Adrenal gland (tissue), 9 donors: ENCODE measurements at regions not wholly inside any gene's neighbourhood (a gene's known extent, or its start where the extent isn't known, plus 50 kb on each side); places are given as distances from the start of the nearest gene placed in this dataset.

Experiments
- DNase-seq, 7 donors: peaks; one replicate each; pipeline ENCODE4 v3.0.0-alpha.2; 2019 to 2020
- H3K27ac ChIP-seq, 5 donors: fragments of 200-600 bp; sonication (generic) in 4 of 5; 1 replicate in 3 of 5; 2 replicates in 2 of 5; pipeline versions ENCODE4 v1.5.1 to v1.8.0; 2016 to 2020; ENCODE audit warnings: mild to moderate bottlenecking in 1 of 5
- H3K27me3 ChIP-seq: fragments of 200-600 bp; 2 replicates; pipeline ENCODE4 v1.8.0; 2021
- H3K36me3 ChIP-seq, 2 donors: fragments of 200-600 bp; replicated peaks in 1 of 2; 1 replicate in 1 of 2; 2 replicates in 1 of 2; pipeline versions ENCODE4 v1.5.1 to v1.8.0; 2018 to 2022
- H3K4me1 ChIP-seq, 2 donors: fragments of 200-600 bp; replicated peaks in 1 of 2; 1 replicate in 1 of 2; 2 replicates in 1 of 2; pipeline versions ENCODE4 v1.5.1 to v1.8.0; 2018 to 2021
- H3K4me3 ChIP-seq, 4 donors: fragments of 200-600 bp; sonication (generic) in 3 of 4; one replicate each; pipeline ENCODE4 v1.5.1; 2016 to 2018
- H3K9me3 ChIP-seq, 3 donors: fragments of 200-600 bp; sonication (generic) in 1 of 3; replicated peaks in 1 of 3; 1 replicate in 2 of 3; 2 replicates in 1 of 3; pipeline versions ENCODE4 v1.5.1 to v1.8.0; 2016 to 2021
- POLR2A ChIP-seq, 2 donors: fragments of 450-650 bp; IDR thresholded peaks; one replicate each; pipeline ENCODE4 v1.6.1; 2017; ENCODE audit warnings: antibody characterized with exemption in 2 of 2, mild to moderate bottlenecking in 2 of 2, moderate library complexity in 1 of 2
- WGBS, 4 donors: extraction: QIAGEN DNeasy Blood & Tissue Kit in 2 of 4; methylation state at CpG; one replicate each; pipeline versions ENCODE4 v1.1.5 to v1.1.7; 2013 to 2017; 5-methylcytosine and 5-hydroxymethylcytosine counted together
- intact Hi-C, 2 donors: fragments of 100-400 bp; cut with DNase I; formaldehyde crosslinking; loops; one replicate each; pipeline versions ENCODE4 v1.14.1 to v1.15.0; 2022 to 2023
- TF ChIP-seq, protein P1 (sequence below), 6 experiments: fragments of 450-650 bp in 4 of 6; fragments of 200-600 bp in 2 of 6; sonication (generic) in 1 of 6; IDR thresholded peaks; 1 replicate in 5 of 6; 2 replicates in 1 of 6; pipeline versions ENCODE4 v1.5.1 to v1.8.0; 2016 to 2021; ENCODE audit warnings: antibody characterized with exemption in 6 of 6, mild to moderate bottlenecking in 2 of 6, moderate library complexity in 1 of 6
- donor health status: healthy with polysubstance abuse.
- donor health status: Bipolar disorder and iron deficiency.
- donor health status: DM: yes; HTN: yes; CAD: no.
- donor health status: DM: no; HTN: no; CAD: no.
- donor health status: DM: no; HTN: no; CAD: no.

DNA sequence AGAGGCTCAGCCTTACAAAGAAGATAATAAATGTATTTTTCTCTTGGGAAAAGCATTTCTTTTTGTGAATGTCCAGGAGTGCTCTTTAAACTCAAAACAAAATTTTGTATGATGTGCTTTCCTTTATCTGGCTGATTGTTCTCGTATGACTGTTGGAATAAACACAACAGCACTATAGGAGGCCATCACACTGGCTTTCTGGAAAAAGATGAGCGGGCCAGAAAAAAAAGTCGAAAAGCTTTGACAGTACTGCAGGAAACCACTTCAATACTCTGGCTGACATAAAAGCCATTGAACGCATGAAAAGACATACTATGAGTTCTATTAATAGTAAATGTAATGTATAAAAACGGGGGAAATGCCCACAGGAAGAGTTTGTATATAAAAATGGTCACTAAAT is 64.7 kb upstream of the CTSO start:
- intact Hi-C loops = no loop called here
- 47 to 60% (median 49%) methylated on average over 5 of the region's 5 CpGs for WGBS, 4 donors
- no peak overlapping the region for H3K4me3 ChIP-seq

DNA sequence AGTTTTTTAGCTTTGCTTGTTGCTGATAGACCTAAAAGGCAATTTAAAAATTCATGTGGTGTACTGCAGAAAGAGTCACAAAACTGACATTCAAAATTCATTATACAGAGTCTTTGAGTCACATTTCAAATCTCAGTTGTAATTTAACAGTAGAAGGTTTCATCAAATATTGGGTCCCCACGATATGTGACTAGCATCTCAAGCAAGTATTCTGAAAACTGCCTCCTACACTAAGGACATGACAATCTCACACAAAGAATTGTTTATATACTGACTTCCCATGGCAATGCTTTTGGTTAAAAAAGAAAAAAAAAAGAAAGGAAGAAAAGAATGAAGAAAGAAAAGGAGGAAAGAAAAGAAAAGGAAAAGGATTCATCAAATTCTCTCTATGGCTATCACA is 62.1 kb upstream of the CTSO start:
- Histone ChIP-seq H3K9me3 (no peaks in the 10 kb centered on the region), H3K36me3 (no peaks in the 10 kb centered on the region), H3K4me1 (no peaks in the 10 kb centered on the region), H3K27me3 (no peaks in the 10 kb centered on the region), H3K27ac (no peak overlapping the region), H3K4me3 (no peak overlapping the region)
- no peak for TF ChIP-seq POLR2A (IDR thresholded peaks at IDR 0.05)
- TF ChIP-seq, protein P1, sequence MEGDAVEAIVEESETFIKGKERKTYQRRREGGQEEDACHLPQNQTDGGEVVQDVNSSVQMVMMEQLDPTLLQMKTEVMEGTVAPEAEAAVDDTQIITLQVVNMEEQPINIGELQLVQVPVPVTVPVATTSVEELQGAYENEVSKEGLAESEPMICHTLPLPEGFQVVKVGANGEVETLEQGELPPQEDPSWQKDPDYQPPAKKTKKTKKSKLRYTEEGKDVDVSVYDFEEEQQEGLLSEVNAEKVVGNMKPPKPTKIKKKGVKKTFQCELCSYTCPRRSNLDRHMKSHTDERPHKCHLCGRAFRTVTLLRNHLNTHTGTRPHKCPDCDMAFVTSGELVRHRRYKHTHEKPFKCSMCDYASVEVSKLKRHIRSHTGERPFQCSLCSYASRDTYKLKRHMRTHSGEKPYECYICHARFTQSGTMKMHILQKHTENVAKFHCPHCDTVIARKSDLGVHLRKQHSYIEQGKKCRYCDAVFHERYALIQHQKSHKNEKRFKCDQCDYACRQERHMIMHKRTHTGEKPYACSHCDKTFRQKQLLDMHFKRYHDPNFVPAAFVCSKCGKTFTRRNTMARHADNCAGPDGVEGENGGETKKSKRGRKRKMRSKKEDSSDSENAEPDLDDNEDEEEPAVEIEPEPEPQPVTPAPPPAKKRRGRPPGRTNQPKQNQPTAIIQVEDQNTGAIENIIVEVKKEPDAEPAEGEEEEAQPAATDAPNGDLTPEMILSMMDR (IDR thresholded peaks at IDR 0.05) = no peak
- intact Hi-C loops = no loop called here
- WGBS, 4 donors = 65 to 77% (median 73%) methylated on average over 1 of the region's 1 CpG
- no peak for DNase-seq

More for the DNA sequence above, 64.7 kb upstream of the CTSO start:
- Histone ChIP-seq H3K36me3 (no peaks in the 10 kb centered on the region), H3K27ac (no peak overlapping the region), H3K27me3 (no peaks in the 10 kb centered on the region), H3K4me1 (no peaks in the 10 kb centered on the region), H3K9me3 (no peaks in the 10 kb centered on the region)
- DNase-seq = no peak
- no peak for TF ChIP-seq POLR2A (IDR thresholded peaks at IDR 0.05)
- TF ChIP-seq, protein P1 (IDR thresholded peaks at IDR 0.05) = no peak

DNA sequence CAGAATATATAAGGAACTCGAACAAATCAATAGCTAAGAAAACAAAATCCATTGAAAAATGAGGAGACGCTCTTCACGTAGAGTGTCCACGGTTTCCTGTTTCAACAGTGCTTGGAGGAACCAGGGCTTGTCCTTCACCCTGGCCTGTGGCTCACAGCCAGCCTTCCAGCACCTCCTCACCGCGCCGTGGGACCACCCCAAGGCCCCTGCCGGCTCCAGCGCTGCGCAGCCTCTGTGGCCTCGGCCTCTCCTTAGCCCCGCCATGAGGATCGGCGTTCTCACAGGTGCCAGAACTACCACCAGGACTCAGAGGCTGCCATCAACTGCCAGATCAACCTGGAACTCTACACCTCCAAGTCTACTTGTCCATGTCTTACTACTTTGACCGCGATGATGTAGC is 52.5 kb upstream of the CTSO start:
- H3K27me3 ChIP-seq = no peaks in the 10 kb centered on the region
- H3K36me3 ChIP-seq = no peaks in the 10 kb centered on the region
- H3K27ac ChIP-seq = no peak overlapping the region
- intact Hi-C loops = no loop called here
- no peaks in the 10 kb centered on the region for H3K4me1 ChIP-seq
- no peak for TF ChIP-seq POLR2A (IDR thresholded peaks at IDR 0.05)
- TF ChIP-seq, protein P1 (IDR thresholded peaks at IDR 0.05) = no peak
- H3K4me3 ChIP-seq = no peak overlapping the region
- DNase-seq = no peak
- H3K9me3 ChIP-seq = no peaks in the 10 kb centered on the region
- 86 to 94% (median 91%) methylated on average over 16 of the region's 16 CpGs for WGBS, 4 donors
